H1 (cell line): ENCODE measurements at regions not wholly inside any gene's neighbourhood (a gene's known extent, or its start where the extent isn't known, plus 50 kb on each side); places are given as distances from the start of the nearest gene placed in this dataset.

Experiments
- CTCF ChIA-PET: fragments of 300-600 bp; sonication (Branson Sonifier 250); formaldehyde crosslinking; loops from one replicate; lab custom pipeline; 2021; ENCODE audit not compliant: partially characterized antibody; lab: Charles Lee
- POLR2A ChIA-PET: fragments of 300-600 bp; sonication (Branson Sonifier 250); formaldehyde crosslinking; loops from one replicate; lab custom pipeline; 2021; ENCODE audit warnings: inconsistent platforms; ENCODE audit not compliant: partially characterized antibody; lab: Charles Lee
- DNase-seq, 2 experiments: peaks; one replicate each; pipeline versions ENCODE4 v3.0.0 to v3.0.0-alpha.2; 2010 to 2022; ENCODE audit warnings: low spot score in 2 of 2, low read depth in 1 of 2, mixed read lengths in 1 of 2
- FAIRE-seq: peaks from 2 replicates; lab custom pipeline; 2011; peaks lifted over from hg19 to GRCh38; lab: Jason Lieb, UNC
- H2AFZ ChIP-seq: 2 replicates; pipeline ENCODE4 v1.8.1; 2012; ENCODE audit warnings: low read length, inconsistent platforms
- H2AK5ac ChIP-seq: 2 replicates; pipeline ENCODE4 v1.6.1; 2013; ENCODE audit warnings: low read depth, low read length
- H2BK120ac ChIP-seq: replicated peaks from 2 replicates; pipeline ENCODE3; 2013; ENCODE audit warnings: low read depth, low read length, inconsistent platforms
- H2BK12ac ChIP-seq: 2 replicates; pipeline ENCODE4 v1.6.1; 2013; ENCODE audit warnings: low read depth, low read length
- H2BK15ac ChIP-seq: 2 replicates; pipeline ENCODE4 v1.6.1; 2013; ENCODE audit warnings: low read length
- H2BK20ac ChIP-seq: 2 replicates; pipeline ENCODE4 v1.6.1; 2013; ENCODE audit warnings: low read length
- H2BK5ac ChIP-seq: 2 replicates; pipeline ENCODE4 v1.6.1; 2013; ENCODE audit warnings: low read depth, low read length
- H3K14ac ChIP-seq: 2 replicates; pipeline ENCODE4 v1.6.1; 2013; ENCODE audit warnings: inconsistent platforms; ENCODE audit not compliant: insufficient read length
- H3K18ac ChIP-seq: 2 replicates; pipeline ENCODE4 v1.6.1; 2013; ENCODE audit warnings: low read length; ENCODE audit errors: extremely low read depth
- H3K23ac ChIP-seq: 2 replicates; pipeline ENCODE4 v1.6.1; 2013; ENCODE audit warnings: inconsistent platforms; ENCODE audit not compliant: insufficient read length
- H3K23me2 ChIP-seq: 2 replicates; pipeline ENCODE4 v1.6.1; 2013; ENCODE audit warnings: low read depth, low read length
- H3K27ac ChIP-seq: 2 replicates; pipeline ENCODE4 v1.6.1; 2011; ENCODE audit warnings: low read depth, low read length, inconsistent platforms
- H3K27me3 ChIP-seq, 4 experiments: replicated peaks in 1 of 4; 1 replicate in 1 of 4; 2 replicates in 3 of 4; pipeline versions ENCODE4 v1.6.1 to v1.8.1; 2011 to 2013; ENCODE audit warnings: low read length in 3 of 4, mild to moderate bottlenecking in 3 of 4, inconsistent platforms in 2 of 4, mixed read lengths in 2 of 4, moderate library complexity in 1 of 4; ENCODE audit not compliant: control insufficient read depth in 3 of 4, insufficient read depth in 3 of 4; ENCODE audit errors: extremely low read depth in 1 of 4
- H3K36me3 ChIP-seq, 4 experiments: 2 replicates each; pipeline versions ENCODE4 v1.6.1 to v1.8.1; 2011 to 2013; ENCODE audit warnings: mild to moderate bottlenecking in 4 of 4, low read length in 3 of 4, moderate library complexity in 2 of 4, control low read depth in 1 of 4, inconsistent platforms in 1 of 4; ENCODE audit not compliant: insufficient read depth in 4 of 4, control insufficient read depth in 2 of 4
- H3K4ac ChIP-seq: replicated peaks from 2 replicates; pipeline ENCODE3; 2013; ENCODE audit warnings: low read length, low read depth, mixed read lengths, inconsistent platforms; ENCODE audit not compliant: insufficient read length
- H3K4me1 ChIP-seq, 4 experiments: replicated peaks in 1 of 4; 1 replicate in 1 of 4; 2 replicates in 3 of 4; pipeline versions ENCODE4 v1.6.1 to v1.8.1; 2011 to 2013; ENCODE audit warnings: low read length in 3 of 4, inconsistent platforms in 2 of 4, mixed read lengths in 1 of 4; ENCODE audit not compliant: insufficient read depth in 4 of 4, control insufficient read depth in 3 of 4
- H3K4me2 ChIP-seq, 2 experiments: 2 replicates each; pipeline versions ENCODE4 v1.6.1 to v1.8.1; 2011 to 2013; ENCODE audit warnings: low read depth in 2 of 2, low read length in 2 of 2, control low read depth in 1 of 2, inconsistent platforms in 1 of 2, mild to moderate bottlenecking in 1 of 2; ENCODE audit not compliant: insufficient read depth in 1 of 2
- H3K4me3 ChIP-seq, 4 experiments: fragments of 200-600, 300-600 bp in 1 of 4; sonication (generic), shearing (Covaris generic), sonication (Bioruptor Twin) in 1 of 4; 2 replicates each; pipeline versions ENCODE4 v1.5.1 to v1.8.1; 2011 to 2016; ENCODE audit warnings: low read length in 4 of 4, low read depth in 3 of 4, control low read depth in 2 of 4, inconsistent platforms in 2 of 4, mild to moderate bottlenecking in 2 of 4, mixed read lengths in 1 of 4, moderate library complexity in 1 of 4; ENCODE audit not compliant: insufficient read depth in 2 of 4; ENCODE audit errors: extremely low read depth in 1 of 4
- H3K56ac ChIP-seq: replicated peaks from 2 replicates; pipeline ENCODE3; 2013; ENCODE audit warnings: low read depth, mild to moderate bottlenecking, mixed read lengths, low read length, inconsistent platforms; ENCODE audit not compliant: insufficient read length
- H3K79me1 ChIP-seq: 2 replicates; pipeline ENCODE4 v1.6.1; 2013; ENCODE audit warnings: low read depth, low read length, control low read depth
- H3K79me2 ChIP-seq, 2 experiments: 2 replicates each; pipeline versions ENCODE4 v1.6.1 to v1.8.1; 2012 to 2013; ENCODE audit warnings: low read length in 2 of 2, mild to moderate bottlenecking in 2 of 2, inconsistent platforms in 1 of 2; ENCODE audit not compliant: insufficient read depth in 2 of 2, control insufficient read depth in 1 of 2
- H3K9ac ChIP-seq, 4 experiments: replicated peaks in 1 of 4; 1 replicate in 1 of 4; 2 replicates in 3 of 4; pipeline versions ENCODE4 v1.6.1 to v1.8.1; 2011 to 2013; ENCODE audit warnings: low read depth in 3 of 4, low read length in 3 of 4, control low read depth in 2 of 4, mild to moderate bottlenecking in 2 of 4, moderate library complexity in 2 of 4, inconsistent platforms in 1 of 4; ENCODE audit errors: extremely low read depth in 1 of 4
- H3K9me3 ChIP-seq, 2 experiments: 2 replicates each; pipeline versions ENCODE4 v1.6.1 to v1.8.1; 2012 to 2013; ENCODE audit warnings: mild to moderate bottlenecking in 2 of 2, moderate library complexity in 2 of 2, control low read depth in 1 of 2, inconsistent platforms in 1 of 2, low read depth in 1 of 2, low read length in 1 of 2, mixed read lengths in 1 of 2; ENCODE audit not compliant: insufficient read depth in 2 of 2
- H4K20me1 ChIP-seq, 2 experiments: replicated peaks in 1 of 2; 2 replicates each; pipeline versions ENCODE3 to v1.8.1; 2011 to 2013; ENCODE audit warnings: inconsistent platforms in 2 of 2, low read length in 2 of 2, mild to moderate bottlenecking in 1 of 2; ENCODE audit not compliant: insufficient read depth in 2 of 2, control insufficient read depth in 1 of 2
- H4K5ac ChIP-seq: 2 replicates; pipeline ENCODE4 v1.6.1; 2013; ENCODE audit warnings: low read length, low read depth, mixed read lengths, inconsistent platforms; ENCODE audit not compliant: insufficient read length
- H4K8ac ChIP-seq: 2 replicates; pipeline ENCODE4 v1.8.0; 2013; ENCODE audit warnings: mild to moderate bottlenecking, moderate library complexity, low read length, inconsistent platforms; ENCODE audit not compliant: insufficient read depth; ENCODE audit errors: extremely low read depth
- H4K91ac ChIP-seq: replicated peaks from 2 replicates; pipeline ENCODE3; 2013; ENCODE audit warnings: low read length, mixed read lengths, inconsistent platforms; ENCODE audit not compliant: insufficient read length
- TAF1 ChIP-seq: IDR thresholded peaks from 2 replicates; pipeline ENCODE4 v1.6.1; 2011; ENCODE audit warnings: mild to moderate bottlenecking, low read depth, low read length
- WGBS, 2 experiments: shearing (Covaris generic) in 1 of 2; methylation state at CpG; one replicate each; pipeline versions ENCODE4 v1.1.6 to v1.1.7; 2013 to 2015; ENCODE audit warnings: low lambda C conversion rate in 2 of 2, mixed read lengths in 2 of 2, inconsistent platforms in 1 of 2, low coverage in 1 of 2, missing lambda C conversion rate in 1 of 2; ENCODE audit not compliant: insufficient replicate concordance in 2 of 2, insufficient coverage in 1 of 2, insufficient read length in 1 of 2; ENCODE audit errors: extremely low coverage in 1 of 2, missing lambda C conversion rate in 1 of 2; 5-methylcytosine and 5-hydroxymethylcytosine counted together

GRCh38 chr5:157956271-157956885 lies 97.4 kb upstream of the CLINT1 start:
- H3K79me2 ChIP-seq = no peaks in the 10 kb centered on the region
- H2BK5ac ChIP-seq = no peak overlapping the region
- no peaks in the 10 kb centered on the region for H4K20me1 ChIP-seq
- POLR2A ChIA-PET = interaction anchor here (0.6 kb wide), 1 partner anchor 37 kb away, joined by 3 read pairs; no protein-coding TSS in a partner anchor
- H2BK12ac ChIP-seq = no peak overlapping the region
- no peak overlapping the region for H2AFZ ChIP-seq
- no peak overlapping the region for H3K23ac ChIP-seq
- H3K27ac ChIP-seq = no peak overlapping the region
- H3K4me2 ChIP-seq = no peak overlapping the region
- no peak overlapping the region for H4K8ac ChIP-seq
- no peaks in the 10 kb centered on the region for H3K79me1 ChIP-seq
- H2BK20ac ChIP-seq = no peak overlapping the region
- no peak overlapping the region for H3K14ac ChIP-seq
- no peaks in the 10 kb centered on the region; a peak in 1 of 7 replicates for H3K4me1 ChIP-seq
- H4K91ac ChIP-seq = no peak overlapping the region
- FAIRE-seq (no peak), DNase-seq (no peak)
- no peaks in the 10 kb centered on the region for H3K36me3 ChIP-seq
- H2BK15ac ChIP-seq = no peak overlapping the region
- TF ChIP-seq TAF1 = no peak
- TF ChIP-seq, all 59 proteins: peak for 0
- Histone ChIP-seq H2BK120ac (no peak overlapping the region), H3K9ac (no peak overlapping the region), H3K9me3 (no peaks in the 10 kb centered on the region), H2AK5ac (no peak overlapping the region), H3K4me3 (no peak overlapping the region), H3K18ac (no peak overlapping the region), H3K23me2 (no peaks in the 10 kb centered on the region), H3K56ac (no peak overlapping the region), H3K4ac (no peak overlapping the region), H4K5ac (no peak overlapping the region), H3K27me3 (no peaks in the 10 kb centered on the region)
- WGBS, 2 experiments = 82% methylated on average over 3 of the region's 3 CpGs; no CpG with 5 or more reads in 1 of the 2 experiments
- CTCF ChIA-PET = interaction anchor here (1.4 to 2.1 kb wide), 2 partner anchors 7 to 16 kb away, joined by 4 to 6 read pairs; no protein-coding TSS in a partner anchor
